H9 (cell line): ENCODE measurements at regions not wholly inside any gene's neighbourhood (a gene's known extent, or its start where the extent isn't known, plus 50 kb on each side); places are given as distances from the start of the nearest gene placed in this dataset.

Experiments
- DNase-seq: peaks from one replicate; pipeline ENCODE4 v3.0.0-alpha.2; 2017
- H2AFZ ChIP-seq: one replicate; pipeline ENCODE4 v1.6.1; 2013; ENCODE audit warnings: mild to moderate bottlenecking, low read length, control low read depth, moderate library complexity
- H2AK5ac ChIP-seq: 2 replicates; pipeline ENCODE4 v1.6.1; 2013; ENCODE audit warnings: low read length, control low read depth, mixed read lengths; ENCODE audit not compliant: insufficient read length
- H2BK120ac ChIP-seq: one replicate; pipeline ENCODE4 v1.6.1; 2013; ENCODE audit warnings: low read depth, mild to moderate bottlenecking, low read length, control low read depth, inconsistent platforms; ENCODE audit not compliant: poor library complexity, severe bottlenecking
- H2BK12ac ChIP-seq: 2 replicates; pipeline ENCODE4 v1.6.1; 2013; ENCODE audit warnings: low read length, control low read depth, mixed read lengths, low read depth; ENCODE audit not compliant: insufficient read length
- H2BK15ac ChIP-seq: 2 replicates; pipeline ENCODE4 v1.6.1; 2013; ENCODE audit warnings: low read depth, low read length, control low read depth
- H2BK20ac ChIP-seq: one replicate; pipeline ENCODE4 v1.6.1; 2013; ENCODE audit warnings: low read depth, mild to moderate bottlenecking, low read length, control low read depth, inconsistent platforms; ENCODE audit not compliant: poor library complexity, severe bottlenecking
- H2BK5ac ChIP-seq: 2 replicates; pipeline ENCODE4 v1.6.1; 2013; ENCODE audit warnings: low read length, control low read depth, mixed read lengths; ENCODE audit not compliant: insufficient read length
- H3K14ac ChIP-seq: 2 replicates; pipeline ENCODE4 v1.6.1; 2013; ENCODE audit warnings: low read length, control low read depth; ENCODE audit not compliant: insufficient read depth
- H3K18ac ChIP-seq: 2 replicates; pipeline ENCODE4 v1.6.1; 2013; ENCODE audit warnings: low read depth, mild to moderate bottlenecking, mixed read lengths, low read length, control low read depth; ENCODE audit not compliant: insufficient read length
- H3K23ac ChIP-seq: 2 replicates; pipeline ENCODE4 v1.6.1; 2013; ENCODE audit warnings: low read length, control low read depth, mixed read lengths, low read depth; ENCODE audit not compliant: insufficient read length
- H3K23me2 ChIP-seq: 2 replicates; pipeline ENCODE4 v1.6.1; 2013; ENCODE audit warnings: low read depth, mild to moderate bottlenecking, mixed read lengths, low read length, control low read depth; ENCODE audit not compliant: insufficient read length, poor library complexity, severe bottlenecking
- H3K27ac ChIP-seq: 2 replicates; pipeline ENCODE4 v1.5.1; 2013; ENCODE audit warnings: low read length, control low read depth, mixed read lengths, low read depth; ENCODE audit not compliant: insufficient read length
- H3K27me3 ChIP-seq: 2 replicates; pipeline ENCODE4 v1.6.1; 2013; ENCODE audit warnings: low read length, control low read depth, inconsistent platforms; ENCODE audit not compliant: insufficient read depth
- H3K4ac ChIP-seq: 2 replicates; pipeline ENCODE4 v1.6.1; 2013; ENCODE audit warnings: low read depth, mild to moderate bottlenecking, control low read depth, inconsistent platforms, low read length, moderate library complexity
- H3K4me1 ChIP-seq: 2 replicates; pipeline ENCODE4 v1.6.1; 2013; ENCODE audit warnings: low read length, control low read depth, inconsistent platforms; ENCODE audit not compliant: insufficient read depth
- H3K4me2 ChIP-seq: 2 replicates; pipeline ENCODE4 v1.6.1; 2013; ENCODE audit warnings: low read length, control low read depth, mixed read lengths; ENCODE audit not compliant: insufficient read length, insufficient read depth
- H3K56ac ChIP-seq: 2 replicates; pipeline ENCODE4 v1.6.1; 2013; ENCODE audit warnings: low read depth, mild to moderate bottlenecking, mixed read lengths, low read length, control low read depth; ENCODE audit not compliant: insufficient read length
- H3K79me1 ChIP-seq: 2 replicates; pipeline ENCODE4 v1.6.1; 2013; ENCODE audit warnings: low read depth, mild to moderate bottlenecking, moderate library complexity, low read length, control low read depth, inconsistent platforms; ENCODE audit not compliant: insufficient read depth, poor library complexity, severe bottlenecking
- H3K79me2 ChIP-seq: 2 replicates; pipeline ENCODE4 v1.6.1; 2013; ENCODE audit warnings: low read length, control low read depth, inconsistent platforms; ENCODE audit not compliant: insufficient read depth
- H3K9ac ChIP-seq: 2 replicates; pipeline ENCODE4 v1.6.1; 2013; ENCODE audit warnings: low read length, control low read depth, mixed read lengths; ENCODE audit not compliant: insufficient read length; ENCODE audit errors: extremely low read depth
- H3K9me3 ChIP-seq: one replicate; pipeline ENCODE4 v1.6.1; 2013; ENCODE audit warnings: low read depth, low read length, inconsistent platforms; ENCODE audit not compliant: control insufficient read depth
- H3T11ph ChIP-seq: one replicate; pipeline ENCODE4 v1.6.1; 2013; ENCODE audit warnings: mild to moderate bottlenecking, low read length, control low read depth, inconsistent platforms
- H4K20me1 ChIP-seq: one replicate; pipeline ENCODE4 v1.6.1; 2013; ENCODE audit not compliant: control insufficient read depth, insufficient read length, insufficient read depth
- H4K5ac ChIP-seq: 2 replicates; pipeline ENCODE4 v1.6.1; 2013; ENCODE audit warnings: low read depth, mild to moderate bottlenecking, mixed read lengths, low read length, control low read depth; ENCODE audit not compliant: insufficient read length
- H4K8ac ChIP-seq: replicated peaks from 2 replicates; pipeline ENCODE4 v1.6.1; 2013; ENCODE audit warnings: low read length, control low read depth, mixed read lengths, low read depth; ENCODE audit not compliant: insufficient read length
- H4K91ac ChIP-seq: 2 replicates; pipeline ENCODE4 v1.6.1; 2013; ENCODE audit warnings: low read depth, mild to moderate bottlenecking, moderate library complexity, mixed read lengths, low read length, control low read depth; ENCODE audit not compliant: insufficient read length
- H3K27ac Mint-ChIP-seq, 3 experiments: 2 replicates in 2 of 3; 3 replicates in 1 of 3; pipeline ENCODE4 v1.8.0; 2020 to 2021; ENCODE audit warnings: mixed read lengths in 3 of 3, mild to moderate bottlenecking in 1 of 3, moderate library complexity in 1 of 3
- H3K27me3 Mint-ChIP-seq: 2 replicates; pipeline ENCODE4 v1.8.0; 2021; ENCODE audit warnings: low read depth, mild to moderate bottlenecking, moderate library complexity, mixed read lengths
- H3K36me3 Mint-ChIP-seq, 3 experiments: 2 replicates in 2 of 3; 3 replicates in 1 of 3; pipeline ENCODE4 v1.8.0; 2020 to 2021; ENCODE audit warnings: low read depth in 3 of 3, mixed read lengths in 3 of 3; ENCODE audit not compliant: insufficient read depth in 1 of 3
- H3K4me1 Mint-ChIP-seq, 2 experiments: 2 replicates each; pipeline ENCODE4 v1.8.0; 2020; ENCODE audit warnings: mixed read lengths in 2 of 2
- H3K4me3 Mint-ChIP-seq, 2 experiments: 2 replicates in 1 of 2; 3 replicates in 1 of 2; pipeline ENCODE4 v1.8.0; 2020 to 2021; ENCODE audit warnings: mild to moderate bottlenecking in 2 of 2, mixed read lengths in 2 of 2, moderate library complexity in 1 of 2
- H3K9me3 Mint-ChIP-seq, 2 experiments: 2 replicates in 1 of 2; 3 replicates in 1 of 2; pipeline ENCODE4 v1.8.0; 2020; ENCODE audit warnings: mild to moderate bottlenecking in 2 of 2, mixed read lengths in 2 of 2, moderate library complexity in 1 of 2
- WGBS: extraction: QIAGEN DNeasy Blood & Tissue Kit; methylation state at CpG from one replicate; pipeline ENCODE4 v1.1.7; 2013; ENCODE audit warnings: missing lambda C conversion rate, low lambda C conversion rate, mixed read lengths; ENCODE audit not compliant: insufficient read length; ENCODE audit errors: extremely low coverage; 5-methylcytosine and 5-hydroxymethylcytosine counted together
- TF ChIP-seq, protein P1 (sequence below): fragments of 200-600 bp; sonication (generic); conservative IDR thresholded peaks from 3 replicates; pipeline ENCODE4 v1.8.0; 2021; ENCODE audit warnings: antibody characterized with exemption, mild to moderate bottlenecking

DNA sequence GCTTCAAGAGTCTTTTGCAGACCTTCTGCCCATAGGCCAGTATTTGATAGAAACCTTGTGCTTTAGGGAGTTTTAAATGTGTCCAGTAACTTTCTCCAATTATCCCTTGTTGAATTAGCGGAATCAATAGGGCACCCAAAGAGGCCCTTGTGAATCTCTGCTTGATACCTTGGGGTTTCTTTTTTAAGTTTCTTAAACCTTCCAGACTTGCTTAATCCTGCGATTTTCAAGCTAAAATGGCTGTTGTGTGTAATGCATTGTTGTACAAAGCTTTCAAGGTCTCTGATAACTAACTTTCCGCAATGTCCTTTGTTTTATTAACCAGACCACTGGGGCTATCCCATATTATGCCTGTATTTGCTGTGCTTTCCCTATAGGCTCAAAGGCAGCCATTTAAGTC, 577.4 kb upstream of the RORB start:
- no peak overlapping the region for H3K23ac ChIP-seq
- no peak overlapping the region for H3T11ph ChIP-seq
- Mint-ChIP-seq H3K27me3 (no peaks in the 10 kb centered on the region), H3K9me3 (no peaks in the 10 kb centered on the region), H3K27ac (peak overlapping the region in 1 of 3 experiments; percentile 68; a peak in 1 of 7 replicates), H3K4me3 (no peak overlapping the region), H3K36me3 (peaks cover 0 to 8% (median 0%) of the 10 kb centered on the region in 3 experiments; a peak in 1 of 7 replicates), H3K4me1 (peaks cover 13 to 25% of the 10 kb centered on the region in 2 experiments)
- no peak overlapping the region for H4K91ac ChIP-seq
- no peak overlapping the region for H4K8ac ChIP-seq
- no peak overlapping the region for H4K5ac ChIP-seq
- no peak overlapping the region for H3K56ac ChIP-seq
- no peaks in the 10 kb centered on the region for H3K9me3 ChIP-seq
- no peaks in the 10 kb centered on the region for H3K79me1 ChIP-seq
- H3K9ac ChIP-seq: no peak overlapping the region
- WGBS: no CpG with 5 or more reads among the region's 3 CpGs
- no peak for DNase-seq
- H2BK5ac ChIP-seq: no peak overlapping the region
- H3K14ac ChIP-seq: no peak overlapping the region
- no peak overlapping the region for H2BK20ac ChIP-seq
- H3K27me3 ChIP-seq: no peaks in the 10 kb centered on the region
- H4K20me1 ChIP-seq: no peaks in the 10 kb centered on the region
- H3K79me2 ChIP-seq: no peaks in the 10 kb centered on the region
- H3K4me1 ChIP-seq: peaks cover 10% of the 10 kb centered on the region; the same call in 1 of the 2 replicates
- TF ChIP-seq, protein P1, sequence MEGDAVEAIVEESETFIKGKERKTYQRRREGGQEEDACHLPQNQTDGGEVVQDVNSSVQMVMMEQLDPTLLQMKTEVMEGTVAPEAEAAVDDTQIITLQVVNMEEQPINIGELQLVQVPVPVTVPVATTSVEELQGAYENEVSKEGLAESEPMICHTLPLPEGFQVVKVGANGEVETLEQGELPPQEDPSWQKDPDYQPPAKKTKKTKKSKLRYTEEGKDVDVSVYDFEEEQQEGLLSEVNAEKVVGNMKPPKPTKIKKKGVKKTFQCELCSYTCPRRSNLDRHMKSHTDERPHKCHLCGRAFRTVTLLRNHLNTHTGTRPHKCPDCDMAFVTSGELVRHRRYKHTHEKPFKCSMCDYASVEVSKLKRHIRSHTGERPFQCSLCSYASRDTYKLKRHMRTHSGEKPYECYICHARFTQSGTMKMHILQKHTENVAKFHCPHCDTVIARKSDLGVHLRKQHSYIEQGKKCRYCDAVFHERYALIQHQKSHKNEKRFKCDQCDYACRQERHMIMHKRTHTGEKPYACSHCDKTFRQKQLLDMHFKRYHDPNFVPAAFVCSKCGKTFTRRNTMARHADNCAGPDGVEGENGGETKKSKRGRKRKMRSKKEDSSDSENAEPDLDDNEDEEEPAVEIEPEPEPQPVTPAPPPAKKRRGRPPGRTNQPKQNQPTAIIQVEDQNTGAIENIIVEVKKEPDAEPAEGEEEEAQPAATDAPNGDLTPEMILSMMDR: no peak
- H2BK120ac ChIP-seq: no peak overlapping the region
- H3K18ac ChIP-seq: no peak overlapping the region
- no peak overlapping the region for H2BK12ac ChIP-seq
- H2BK15ac ChIP-seq: no peak overlapping the region
- H2AFZ ChIP-seq: no peak overlapping the region
- H3K4me2 ChIP-seq: no peak overlapping the region
- no peaks in the 10 kb centered on the region for H3K23me2 ChIP-seq
- H3K27ac ChIP-seq: no peak overlapping the region
- no peak overlapping the region for H2AK5ac ChIP-seq
- no peak overlapping the region for H3K4ac ChIP-seq
